NCI-H1092 (cell line): ENCODE measurements at regions not wholly inside any gene's neighbourhood (a gene's known extent, or its start where the extent isn't known, plus 50 kb on each side); places are given as distances from the start of the nearest gene placed in this dataset.

ENCODE experiments used
- DNase-seq: peaks from one replicate; lab custom pipeline; 2025; lab: John Stamatoyannopoulos, UW

DNA sequence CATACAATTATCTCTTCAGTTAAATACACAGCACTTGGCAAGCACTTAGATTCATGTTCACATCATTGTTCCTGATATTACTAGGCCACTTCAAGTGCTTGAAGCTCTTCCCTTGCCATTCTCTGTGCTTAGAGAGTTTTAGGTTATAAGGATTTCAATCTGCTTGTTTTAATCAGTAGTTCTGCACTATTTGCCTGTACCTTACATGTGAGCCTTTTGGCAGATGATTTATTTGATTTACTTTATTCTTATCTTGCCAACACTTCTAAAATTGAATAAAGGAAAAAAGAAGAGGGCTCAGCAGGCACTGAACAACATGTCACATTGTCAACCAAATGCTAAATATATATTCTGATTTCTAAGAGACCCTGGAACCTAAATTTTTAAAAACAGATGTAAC lies 363.8 kb upstream of the USP15 start:
- no peak for DNase-seq

GRCh38 chr12:61902403-61902802 lies 357.8 kb upstream of the USP15 start:
- no peak for DNase-seq

GRCh38 chr12:61911113-61911512 lies 349.1 kb upstream of the USP15 start:
- no peak for DNase-seq

- DNase-seq = no peak
Measured at GRCh38 chr12:61915420-61915819, 344.8 kb upstream of the USP15 start.

DNA sequence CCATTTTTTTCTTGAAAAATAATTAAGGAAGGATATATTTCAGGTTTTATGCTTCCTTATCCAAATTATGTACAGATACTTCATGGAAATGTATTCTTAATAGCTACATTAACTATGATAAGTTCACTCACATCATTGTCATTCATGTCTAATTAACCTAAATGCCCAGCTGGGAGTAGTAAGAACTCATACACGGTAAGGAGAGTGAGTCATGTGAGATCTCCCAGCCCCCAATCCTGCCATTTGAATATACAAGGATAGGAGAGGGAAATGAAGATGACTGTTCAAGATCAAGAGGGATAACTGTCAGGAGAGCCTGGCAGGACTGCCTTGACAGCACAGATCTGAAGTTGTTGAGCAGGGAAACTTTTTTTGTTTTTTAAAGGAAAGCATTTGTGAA lies 343.4 kb upstream of the USP15 start:
- no peak for DNase-seq

GRCh38 chr12:61919686-61920085 lies 340.5 kb upstream of the USP15 start:
- DNase-seq = no peak

GRCh38 chr12:61920230-61920629 lies 340.0 kb upstream of the USP15 start:
- no peak for DNase-seq

GRCh38 chr12:61923152-61923551 lies 337.1 kb upstream of the USP15 start:
- no peak for DNase-seq

DNA sequence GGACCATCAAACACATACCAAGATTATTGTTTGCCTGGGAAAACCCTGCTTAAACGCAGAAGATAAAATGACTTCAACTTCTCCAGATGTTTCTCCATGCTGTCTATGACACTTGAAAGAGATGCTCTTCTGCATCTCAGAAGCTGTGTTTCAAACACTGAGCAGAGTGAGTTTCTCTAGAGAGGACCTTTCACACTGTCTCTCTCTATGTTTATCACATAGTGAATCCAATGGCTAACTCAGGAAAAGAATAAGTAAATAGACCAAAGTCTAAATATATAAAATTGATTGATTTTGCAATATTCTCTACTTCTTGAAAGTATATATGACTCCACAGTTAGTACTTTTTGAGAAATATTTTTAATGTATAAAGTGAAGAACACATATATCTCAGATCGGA lies 325.6 kb upstream of the USP15 start:
- DNase-seq = no peak

GRCh38 chr12:61939977-61940376 lies 320.2 kb upstream of the USP15 start:
- no peak for DNase-seq

DNA sequence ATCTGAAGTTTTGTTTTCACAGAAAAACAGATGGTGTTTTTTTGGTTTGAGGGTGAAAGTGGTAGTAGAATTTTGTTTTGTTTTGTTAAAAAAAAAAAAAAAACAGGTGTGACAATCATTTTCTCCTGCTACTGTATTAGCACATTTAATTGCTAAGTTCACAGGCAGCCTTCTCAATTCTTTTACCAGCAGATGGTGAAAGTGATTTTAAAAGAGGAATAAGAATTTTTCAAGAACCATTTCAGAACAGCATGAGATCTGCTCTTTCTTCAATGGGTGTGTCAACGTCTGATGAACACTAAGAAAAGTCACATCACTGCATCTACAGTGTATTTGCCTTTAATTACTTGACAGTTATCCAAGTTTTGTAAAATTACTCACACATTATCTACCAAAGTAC lies 303.7 kb upstream of the USP15 start:
- DNase-seq = no peak

DNA sequence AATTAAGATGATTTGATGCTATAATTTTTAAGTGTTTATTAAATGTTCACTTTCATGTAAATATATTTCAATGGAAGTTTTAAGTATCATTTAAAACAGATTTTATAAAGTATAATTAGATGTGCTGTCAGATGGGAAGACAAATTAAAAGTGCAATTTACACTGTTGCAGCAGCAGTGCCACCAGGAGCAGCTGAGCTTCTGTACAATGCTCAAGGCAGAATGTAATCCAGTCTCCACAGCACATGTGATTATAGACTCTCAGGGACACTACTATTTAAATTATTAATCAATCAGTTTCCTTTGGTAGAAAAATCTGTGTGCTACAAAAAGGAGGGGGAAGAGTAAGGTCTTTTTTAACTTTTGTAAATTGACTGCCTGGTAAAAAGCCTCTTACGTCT lies 285.7 kb upstream of the USP15 start:
- DNase-seq = no peak

DNA sequence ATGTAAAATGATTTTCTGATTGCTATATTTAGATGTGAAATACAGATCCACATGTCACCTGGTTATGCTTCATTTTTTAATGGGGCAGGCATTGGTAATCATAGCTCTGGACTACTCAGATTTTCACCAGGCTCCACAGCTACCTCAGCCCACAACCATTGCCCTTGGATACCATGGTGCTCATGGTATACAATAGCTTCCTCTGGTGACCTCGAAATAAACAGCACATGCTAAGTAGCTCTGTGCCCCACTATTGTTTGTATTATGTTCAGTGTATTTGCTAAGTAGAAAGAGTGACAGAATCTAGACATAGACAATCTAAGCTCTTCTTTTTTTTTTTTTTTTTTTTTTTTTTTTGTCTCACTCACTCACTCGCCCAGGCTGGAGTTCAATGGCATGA lies 274.4 kb upstream of the USP15 start:
- no peak for DNase-seq

DNA sequence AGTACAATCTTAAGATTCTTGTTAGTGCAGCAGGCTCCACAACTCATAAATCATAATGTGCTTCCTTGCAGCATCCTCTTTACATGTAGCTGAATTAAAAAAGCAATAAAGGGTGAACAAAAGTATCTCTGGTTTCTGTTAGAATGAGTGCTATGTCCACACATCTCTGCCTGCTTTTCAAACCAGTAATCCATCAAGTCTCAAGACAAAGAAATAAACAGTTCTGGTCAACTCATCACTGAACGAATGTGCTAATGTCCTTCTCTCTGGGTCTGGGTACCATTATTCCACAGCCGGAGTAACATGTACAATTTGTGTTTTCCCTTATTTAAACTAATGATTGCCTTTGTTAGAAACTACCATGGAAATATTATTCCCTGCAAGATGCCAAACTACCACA lies 273.0 kb upstream of the USP15 start:
- DNase-seq = no peak

DNA sequence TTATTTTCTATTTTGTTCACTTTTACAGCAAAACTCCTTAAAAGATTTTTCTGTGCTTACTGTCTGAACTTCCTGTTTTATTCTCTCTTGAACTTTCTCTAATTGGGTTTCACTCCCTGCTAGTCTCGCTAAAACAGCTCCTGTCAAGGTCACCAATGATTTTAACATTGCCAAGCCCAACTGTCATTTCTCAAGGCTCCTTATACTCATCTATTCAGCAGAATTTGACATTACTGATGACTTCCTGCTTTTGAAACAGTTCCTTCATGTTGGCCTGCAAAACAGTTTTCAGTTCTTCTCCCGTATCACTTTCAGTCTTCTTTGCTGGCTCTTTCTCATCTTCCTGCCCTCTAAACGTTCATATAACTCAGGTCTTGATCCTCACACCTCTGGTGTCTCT lies 268.5 kb upstream of the USP15 start:
- DNase-seq = no peak

GRCh38 chr12:61993734-61994345 lies 266.4 kb upstream of the USP15 start:
- DNase-seq = no peak

DNA sequence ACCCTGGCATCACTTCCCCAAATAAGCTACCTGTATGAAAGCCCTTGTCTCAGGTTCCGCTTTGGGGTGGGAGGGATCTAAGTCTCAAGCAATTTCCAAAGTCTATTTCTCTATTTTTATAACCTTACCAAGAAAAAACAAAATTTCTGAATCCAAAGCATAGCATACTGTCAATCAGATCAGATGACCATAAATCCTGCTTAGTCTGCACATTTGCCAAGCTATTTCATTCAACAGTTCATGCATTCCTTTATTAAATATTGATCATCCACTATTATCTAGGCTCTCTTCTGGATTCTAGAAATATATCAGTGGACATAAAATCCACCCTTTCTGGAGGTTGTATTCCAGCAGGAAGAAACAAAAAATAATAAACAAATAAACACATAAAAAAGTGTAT lies 263.5 kb upstream of the USP15 start:
- no peak for DNase-seq

DNA sequence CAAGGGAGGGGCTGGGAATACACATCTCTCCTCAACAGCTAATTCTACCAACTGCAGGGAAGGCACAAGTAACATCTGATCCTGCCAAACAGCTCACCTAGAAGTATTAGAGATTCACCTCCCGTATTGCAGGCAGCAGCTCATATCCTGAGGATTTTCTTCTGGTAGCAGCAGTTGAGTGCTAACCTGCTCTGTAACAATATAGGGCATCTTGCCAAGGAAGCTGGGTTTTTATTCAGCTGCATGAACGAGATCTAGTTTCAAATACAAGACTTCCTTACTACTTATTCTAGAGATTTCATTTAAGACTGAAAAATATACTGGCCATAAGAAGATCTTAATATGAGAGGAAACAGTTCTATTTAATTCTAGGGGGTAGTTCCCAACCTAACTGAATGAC lies 261.4 kb upstream of the USP15 start:
- DNase-seq = no peak

DNA sequence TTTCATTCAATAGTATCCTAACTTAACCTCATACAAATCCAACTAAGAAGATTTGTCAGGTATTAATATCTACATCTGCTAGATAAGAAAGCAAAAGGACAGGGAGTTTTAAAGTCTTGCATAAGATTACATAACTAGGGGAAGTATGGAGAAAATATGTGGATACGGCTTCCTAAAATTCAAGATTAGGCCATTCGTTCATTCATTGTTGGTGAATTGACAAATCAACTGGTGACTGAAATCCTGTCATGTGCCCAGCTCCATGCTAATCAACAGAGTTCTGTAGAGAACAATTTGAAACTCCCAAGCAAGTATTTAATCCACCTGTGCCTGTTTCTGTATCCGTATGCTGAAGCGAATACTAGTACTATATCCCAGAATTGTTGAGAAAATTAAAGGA lies 260.9 kb upstream of the USP15 start:
- DNase-seq = no peak

- DNase-seq = no peak
Measured at GRCh38 chr12:62001424-62001823, 258.8 kb upstream of the USP15 start.

DNA sequence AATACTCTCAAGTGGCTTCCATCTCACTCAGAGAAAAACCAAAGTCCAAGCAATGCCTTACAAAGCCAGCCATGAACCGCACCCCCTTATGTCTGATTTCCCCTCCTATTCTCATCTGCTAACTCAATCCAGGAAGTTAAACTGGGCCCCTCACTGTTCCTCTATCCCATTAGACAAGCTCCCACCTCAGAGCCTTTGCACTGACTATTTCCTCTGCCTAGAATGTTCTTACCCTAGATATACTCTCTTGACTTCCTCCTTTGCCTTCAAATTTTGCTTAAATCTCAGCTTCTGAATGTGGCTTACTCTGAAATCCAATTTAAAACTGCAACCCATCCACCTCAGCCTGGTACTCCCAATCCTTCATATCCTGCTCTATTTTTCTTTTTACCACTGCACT lies 257.0 kb upstream of the USP15 start:
- DNase-seq = no peak

DNA sequence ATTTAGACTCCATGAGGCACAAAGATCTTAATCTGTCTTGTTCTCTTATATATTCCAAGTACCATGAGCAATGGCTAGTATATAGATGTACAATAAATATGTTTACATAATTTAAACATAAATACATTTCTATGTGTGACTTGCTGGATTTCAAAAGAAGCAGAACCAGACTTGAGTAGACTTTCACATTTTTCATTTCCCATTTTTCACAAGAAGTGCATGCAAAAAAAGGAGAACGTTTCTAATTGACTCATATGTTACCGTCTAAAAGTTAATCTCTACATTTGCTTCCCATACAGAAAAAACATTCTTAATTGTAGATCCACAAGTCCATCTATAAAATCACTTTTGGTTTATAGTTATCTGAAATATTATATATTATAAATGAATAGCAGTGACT lies 256.5 kb upstream of the USP15 start:
- no peak for DNase-seq

DNA sequence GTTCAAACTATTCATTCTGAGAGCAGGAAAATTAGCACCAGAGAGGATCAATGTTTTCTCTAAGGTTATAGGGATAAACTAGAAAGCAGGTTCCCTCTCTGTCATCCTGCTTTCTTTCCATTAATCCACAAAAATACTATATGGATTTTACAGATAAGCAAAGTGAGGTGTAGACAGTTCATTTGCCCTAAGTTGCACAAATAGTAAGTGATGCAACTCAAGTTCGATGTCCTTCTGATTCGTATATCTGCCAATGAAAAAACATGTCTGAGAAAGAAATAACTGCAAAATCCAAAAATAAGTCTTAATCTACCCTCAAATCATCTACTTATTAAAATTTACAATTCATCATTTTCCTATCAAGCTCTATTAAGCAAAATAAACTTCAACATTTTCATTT lies 254.6 kb upstream of the USP15 start:
- no peak for DNase-seq

GRCh38 chr12:62006076-62006732 lies 254.0 kb upstream of the USP15 start:
- no peak for DNase-seq
